Liver (tissue), 3 donors: ENCODE measurements at regions not wholly inside any gene's neighbourhood (a gene's known extent, or its start where the extent isn't known, plus 50 kb on each side); places are given as distances from the start of the nearest gene placed in this dataset.

Experiments
- CTCF ChIP-seq: fragments of 150-350 bp; IDR thresholded peaks from 2 replicates; pipeline ENCODE4 v1.5.1; 2017; ENCODE audit warnings: improper control_type of control experiment, low read depth, low read length; ENCODE audit not compliant: missing input control
- MAX ChIP-seq: IDR thresholded peaks from 2 replicates; pipeline ENCODE4 v1.6.1; 2016; ENCODE audit warnings: antibody characterized with exemption
- RAD21 ChIP-seq, 2 donors: IDR thresholded peaks; 2 replicates each; pipeline ENCODE4 v1.6.1; 2016; ENCODE audit warnings: antibody characterized with exemption in 2 of 2, mild to moderate bottlenecking in 2 of 2
- TAF1 ChIP-seq: conservative IDR thresholded peaks from 2 replicates; pipeline ENCODE4 v1.6.1; 2016; ENCODE audit warnings: antibody characterized with exemption, mild to moderate bottlenecking
- YY1 ChIP-seq: IDR thresholded peaks from 2 replicates; pipeline ENCODE4 v1.6.1; 2016; ENCODE audit warnings: antibody characterized with exemption, mild to moderate bottlenecking
- donor health status: healthy.
- donor health status: healthy.

- TF ChIP-seq YY1 (no peak), CTCF (no peak), MAX (no peak), TAF1 (no peak), RAD21 (IDR thresholded peaks at IDR 0.05) (no peak)
These were observed 72.2 kb upstream of the FMN2 start for GRCh38 chr1:240019524-240019923.
